LoVo (cell line): ENCODE measurements at regions not wholly inside any gene's neighbourhood (a gene's known extent, or its start where the extent isn't known, plus 50 kb on each side); places are given as distances from the start of the nearest gene placed in this dataset.
"Not testable (repeated sequence)": the region's sequence is repeated elsewhere in the genome, so short reads cannot be mapped to it uniquely, and the experiment has no call there.

Source experiments
- DNase-seq: peaks from one replicate; pipeline ENCODE4 v3.0.0-alpha.2; 2016; ENCODE audit warnings: low spot score

DNA sequence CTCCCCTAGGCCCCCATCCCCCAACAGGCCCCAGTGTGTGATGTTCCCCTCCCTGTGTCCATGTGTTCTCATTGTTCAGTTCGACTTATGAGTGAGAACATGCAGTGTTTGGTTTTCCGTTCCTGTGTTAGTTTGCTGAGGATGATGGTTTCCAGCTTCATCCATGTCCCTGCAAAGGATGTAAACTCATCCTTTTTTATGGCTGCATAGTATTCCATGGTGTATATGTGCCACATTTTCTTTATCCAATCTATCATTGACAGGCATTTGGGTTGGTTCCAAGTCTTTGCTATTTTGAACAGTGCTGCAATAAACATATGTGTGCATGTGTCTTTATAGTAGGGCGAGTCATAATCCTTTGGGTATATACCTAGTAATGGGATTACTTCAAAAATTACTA is 295.8 kb upstream of the NUDT12 start:
- DNase-seq, result not testable (repeated sequence)

- no peak for DNase-seq
These were observed 288.5 kb upstream of the NUDT12 start for GRCh38 chr5:103851091-103851490.

- DNase-seq, result peak; percentile 34
These were observed 287.3 kb upstream of the NUDT12 start for GRCh38 chr5:103849934-103850333.

- no peak for DNase-seq
These were observed 284.5 kb upstream of the NUDT12 start for GRCh38 chr5:103847060-103847459.

DNA sequence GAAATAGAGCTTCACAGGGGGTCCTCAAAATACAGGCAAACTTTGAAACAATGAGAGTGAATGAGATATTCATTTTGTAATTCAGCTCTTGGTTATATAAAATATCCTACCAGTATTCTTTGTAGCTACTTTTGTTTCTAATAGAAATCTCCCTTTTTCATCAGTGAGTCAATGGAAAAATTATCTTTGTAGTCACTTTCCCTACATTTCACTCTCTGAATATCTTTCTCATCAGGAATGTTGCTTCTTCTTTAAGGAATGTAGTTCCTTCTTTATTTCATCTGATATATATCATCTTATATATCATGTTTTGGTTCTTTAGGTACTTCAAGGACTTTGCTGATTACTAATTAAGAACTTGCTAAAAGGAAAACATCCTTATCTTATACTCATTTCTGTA is 280.3 kb upstream of the NUDT12 start:
- DNase-seq, result no peak

- DNase-seq, result no peak
These were observed 278.0 kb upstream of the NUDT12 start for GRCh38 chr5:103840600-103840999.

DNA sequence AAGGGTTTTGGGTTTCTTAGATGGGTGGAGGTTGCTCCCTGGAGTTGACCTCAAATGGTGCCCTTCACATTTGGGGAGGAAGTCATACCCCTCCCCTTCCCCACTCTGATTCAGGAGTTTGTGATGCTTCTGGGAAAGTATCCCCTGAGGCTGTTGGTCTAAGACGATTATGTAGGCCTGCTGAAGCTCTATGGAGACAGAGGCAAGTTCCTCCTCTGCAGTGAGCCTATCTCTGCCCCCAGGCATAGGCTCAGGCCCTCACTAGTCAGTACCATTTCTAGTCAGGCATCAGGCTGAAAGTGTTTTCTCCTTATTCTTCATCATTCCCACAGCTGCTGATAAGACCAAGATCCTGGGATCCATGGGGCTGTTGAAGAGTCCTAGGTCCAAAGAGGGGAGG is 271.6 kb upstream of the NUDT12 start:
- no peak for DNase-seq

- DNase-seq, result no peak
These were observed 267.0 kb upstream of the NUDT12 start for GRCh38 chr5:103829585-103829984.

DNA sequence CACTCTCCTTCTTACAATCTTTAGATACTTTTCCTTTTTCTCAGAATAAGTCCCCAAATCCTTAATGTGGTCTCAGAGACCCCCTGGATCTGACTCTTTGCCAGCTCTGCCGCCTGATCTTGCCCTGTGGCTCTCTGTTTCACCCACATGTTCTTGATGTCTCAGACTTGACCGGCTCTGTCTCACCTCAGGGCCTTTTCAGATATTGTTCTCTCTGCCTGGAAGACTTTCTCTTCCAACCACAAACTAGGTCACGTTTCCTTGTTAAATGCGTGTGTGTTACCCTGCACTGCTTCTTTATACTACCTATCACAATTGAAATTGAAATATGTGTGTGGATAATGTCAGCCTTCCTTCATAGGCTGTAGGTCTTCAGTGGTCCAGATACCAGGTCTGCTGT is 265.4 kb upstream of the NUDT12 start:
- DNase-seq, result no peak

GRCh38 chr5:103821361-103821760 is 258.8 kb upstream of the NUDT12 start:
- DNase-seq, result no peak

GRCh38 chr5:103808464-103809106 is 246.0 kb upstream of the NUDT12 start:
- peak; percentile 68 for DNase-seq

DNA sequence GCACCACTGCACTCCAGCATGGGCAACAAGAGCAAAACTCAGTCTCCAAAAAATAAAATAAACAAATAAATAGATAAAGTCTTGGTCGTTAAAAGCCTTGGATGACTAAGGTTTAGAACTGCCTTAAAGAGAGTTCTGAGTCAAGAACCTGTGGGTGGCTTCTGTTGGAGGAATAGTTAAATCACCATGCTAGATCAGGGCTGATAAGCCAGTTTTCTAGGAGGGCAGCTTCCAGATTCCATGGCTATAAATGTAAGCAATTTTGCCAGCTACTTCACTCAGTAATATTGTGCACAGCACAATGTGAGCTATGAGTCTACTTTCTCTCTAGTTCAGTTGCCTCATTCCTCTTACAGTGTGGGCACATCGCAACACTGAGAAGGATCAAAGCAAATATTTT is 242.1 kb upstream of the NUDT12 start:
- no peak for DNase-seq

DNA sequence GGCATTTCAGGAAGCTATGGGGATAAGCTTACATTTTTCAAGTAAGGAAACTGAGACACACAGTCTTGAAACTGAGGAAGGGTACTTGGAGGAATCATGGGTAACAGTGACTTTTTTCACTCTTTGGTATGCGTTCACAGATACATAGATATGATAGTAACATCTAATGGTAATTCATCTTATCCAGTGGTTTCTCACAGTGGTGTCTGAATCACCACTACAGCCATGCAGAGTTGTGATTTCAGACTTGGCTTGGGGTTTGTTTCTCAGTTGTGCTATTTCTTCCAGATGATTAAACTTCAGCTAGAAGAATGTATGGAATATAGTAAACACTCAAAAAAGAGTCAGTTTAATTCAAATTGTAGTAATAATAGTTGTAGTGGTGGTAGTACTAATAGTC is 239.1 kb upstream of the NUDT12 start:
- no peak for DNase-seq

- DNase-seq, result no peak
These were observed 238.3 kb upstream of the NUDT12 start for GRCh38 chr5:103800741-103801495.

DNA sequence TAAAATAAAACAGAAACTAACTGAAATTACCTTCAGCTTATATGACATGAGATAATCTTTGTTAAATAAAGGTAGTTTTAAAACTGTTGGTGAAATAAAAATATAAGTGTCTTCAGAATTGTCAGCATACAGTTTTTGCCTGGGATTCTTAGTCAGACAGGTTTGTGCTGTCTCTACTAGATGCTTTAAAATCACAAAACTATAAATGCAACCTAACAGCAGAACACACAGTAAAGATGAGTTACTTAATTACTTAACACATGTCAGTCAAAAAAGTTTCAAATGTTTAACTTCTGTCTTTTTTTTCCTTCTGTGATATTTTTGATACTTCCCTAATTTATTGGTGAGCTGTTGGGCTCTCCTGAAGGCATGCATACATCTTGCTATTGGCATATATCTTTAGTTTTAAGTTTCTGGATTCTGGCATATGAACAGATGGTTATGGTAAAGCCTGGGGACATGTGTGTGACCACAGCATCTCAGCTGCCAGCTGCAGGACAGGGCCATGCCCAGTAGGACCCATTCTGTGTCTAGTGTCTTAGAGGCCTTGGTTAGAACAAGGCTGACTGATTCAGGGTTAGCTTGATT is 231.1 kb upstream of the NUDT12 start:
- DNase-seq, result no peak

DNA sequence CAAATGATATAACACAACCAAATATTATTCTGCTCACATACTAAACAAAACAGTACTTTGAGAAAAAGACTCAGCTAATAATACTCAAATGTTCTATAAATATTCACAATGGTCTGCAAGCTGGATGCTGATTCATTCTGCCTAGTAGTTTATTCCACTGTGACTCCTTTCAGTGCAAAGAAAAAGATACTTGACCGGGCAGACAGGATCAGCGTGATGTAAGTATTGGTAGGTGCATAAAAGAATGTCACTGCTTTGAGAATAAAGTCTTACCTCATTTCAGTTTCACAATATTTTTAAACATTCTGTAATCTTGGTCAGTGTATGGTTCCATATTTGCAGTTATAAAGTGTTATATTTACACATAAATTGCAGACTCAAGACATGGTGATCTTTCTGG is 223.0 kb upstream of the NUDT12 start:
- DNase-seq, result no peak

DNA sequence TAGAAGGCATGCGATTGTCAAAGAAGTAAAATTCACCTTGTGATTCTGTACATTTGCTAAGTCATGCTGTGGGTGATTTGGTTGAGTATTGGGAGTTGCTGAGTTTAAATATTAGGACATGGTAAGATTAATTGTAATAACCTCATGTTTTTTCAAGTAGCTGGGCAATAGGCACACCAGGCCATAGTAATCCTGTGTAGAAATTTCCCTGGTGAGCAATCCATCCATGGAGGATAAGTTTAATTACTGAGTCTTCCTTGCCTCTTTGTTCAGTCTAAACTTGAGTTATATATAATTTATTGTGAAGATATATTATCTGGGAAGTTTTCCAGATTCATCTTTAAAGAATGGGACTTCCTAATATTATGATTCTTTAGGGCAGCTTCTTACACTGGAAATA is 221.1 kb upstream of the NUDT12 start:
- DNase-seq, result no peak

- no peak for DNase-seq
These were observed 218.2 kb upstream of the NUDT12 start for GRCh38 chr5:103780794-103781193.

DNA sequence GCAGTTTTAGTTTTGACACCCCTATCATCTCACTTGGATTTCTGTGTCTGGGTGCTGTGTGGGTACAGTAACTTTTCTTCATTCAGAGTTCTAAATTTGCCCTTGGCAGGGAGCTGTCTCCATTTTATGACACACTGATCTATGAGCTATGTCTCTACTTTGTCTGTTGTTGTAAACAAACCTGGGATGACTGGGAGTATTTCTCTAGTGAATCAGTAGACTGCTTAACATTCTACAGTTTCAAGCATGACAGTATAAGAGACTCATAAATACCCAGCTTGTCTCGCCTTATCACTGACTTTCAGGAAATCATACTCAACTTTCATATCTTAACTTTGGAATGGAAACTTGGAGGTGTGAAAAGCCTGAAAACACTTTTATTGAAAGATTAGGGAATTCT is 212.1 kb upstream of the NUDT12 start:
- no peak for DNase-seq

DNA sequence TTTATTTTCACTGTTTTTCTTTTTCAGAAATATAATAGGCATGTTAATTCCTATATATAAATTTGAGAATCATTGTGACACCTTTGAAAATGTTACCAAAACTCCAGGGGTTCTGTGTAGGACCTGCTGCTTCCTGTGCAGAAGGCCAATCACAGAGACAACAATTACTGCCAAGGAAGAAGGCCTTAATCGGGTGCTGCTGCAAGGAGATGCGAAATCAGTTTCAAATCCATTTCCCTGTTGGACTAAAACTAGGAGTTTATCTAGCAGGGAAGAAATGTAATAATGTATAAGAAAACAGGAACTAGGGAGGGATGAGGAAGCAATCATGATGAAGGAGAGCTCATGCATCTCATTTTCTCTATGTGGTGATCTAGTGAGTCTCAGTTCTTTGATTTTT is 209.7 kb upstream of the NUDT12 start:
- DNase-seq, result no peak

GRCh38 chr5:103764403-103764802 is 201.8 kb upstream of the NUDT12 start:
- no peak for DNase-seq

DNA sequence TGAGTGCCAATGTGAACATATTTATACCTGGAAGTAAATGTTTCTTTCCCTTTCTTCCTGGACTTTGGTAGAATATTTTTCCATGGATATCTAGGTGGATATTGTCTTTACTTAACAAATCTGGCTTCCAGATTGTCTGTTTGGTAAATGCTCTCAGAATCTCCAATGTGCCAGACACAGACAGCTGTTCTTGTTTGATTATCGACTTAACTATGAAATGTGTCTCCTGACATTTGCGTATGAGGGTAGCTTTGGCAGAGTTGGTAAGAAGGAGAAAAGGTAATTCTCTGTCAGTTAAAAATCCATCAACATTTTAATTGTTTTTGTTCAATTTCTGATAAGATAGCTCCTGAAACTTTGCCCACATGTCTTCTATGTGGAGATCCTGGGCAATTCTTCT is 196.4 kb upstream of the NUDT12 start:
- DNase-seq, result no peak

DNA sequence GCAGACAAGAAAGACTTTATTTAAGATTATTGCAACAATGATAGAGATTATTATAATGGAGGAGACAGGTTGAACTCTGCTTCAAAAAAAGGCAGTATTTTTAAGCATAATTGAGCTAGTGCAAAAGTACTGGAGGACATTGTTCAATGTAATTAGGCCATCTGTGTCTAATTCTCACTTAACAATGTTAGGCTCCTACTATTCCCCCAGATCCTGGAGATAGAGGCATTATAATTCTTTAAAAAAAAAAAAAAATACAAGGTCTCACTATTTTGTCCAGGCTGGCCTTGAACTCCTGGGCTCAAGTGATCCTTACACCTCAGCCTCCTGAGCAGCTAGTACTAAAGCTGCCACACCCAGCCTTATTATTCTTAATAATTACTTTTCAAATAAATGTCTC is 193.4 kb upstream of the NUDT12 start:
- no peak for DNase-seq
